GM12875 (cell line): ENCODE measurements at regions not wholly inside any gene's neighbourhood (a gene's known extent, or its start where the extent isn't known, plus 50 kb on each side); places are given as distances from the start of the nearest gene placed in this dataset.

Experiments used
- H3K4me3 ChIP-seq: one replicate; pipeline ENCODE4 v1.5.1; 2011; ENCODE audit warnings: low read depth, low read length, control low read depth
- CTCF ChIP-seq: IDR thresholded peaks from 2 replicates; pipeline ENCODE4 v1.5.1; 2011; ENCODE audit warnings: low read depth, mild to moderate bottlenecking, control low read depth, inconsistent platforms, low read length, moderate library complexity, borderline replicate concordance; ENCODE audit not compliant: insufficient read depth

DNA sequence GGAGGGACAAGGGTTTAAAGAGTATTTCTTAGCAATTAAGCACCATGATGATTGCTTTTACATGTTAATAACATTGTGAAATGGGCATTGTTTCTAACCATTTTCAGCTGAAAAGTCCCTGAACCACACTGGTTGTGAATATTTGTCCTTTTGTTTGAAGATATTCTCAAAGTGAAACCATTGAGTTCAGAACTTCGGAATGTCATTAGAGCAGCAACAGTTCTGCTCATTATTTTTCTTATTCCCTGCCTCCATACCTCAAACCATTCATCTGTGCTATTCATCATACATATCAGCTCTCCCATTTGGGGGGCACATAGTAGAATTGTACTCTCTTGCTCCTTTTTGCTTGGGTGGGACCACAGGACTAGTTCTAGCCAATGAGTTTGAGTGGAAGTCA lies 553.0 kb upstream of the ZNF462 start:
- no peak for TF ChIP-seq CTCF
- no peak overlapping the region for H3K4me3 ChIP-seq

GRCh38 chr9:106310782-106311181 lies 552.2 kb upstream of the ZNF462 start:
- TF ChIP-seq CTCF: no peak
- no peak overlapping the region for H3K4me3 ChIP-seq

GRCh38 chr9:106312906-106313305 lies 550.1 kb upstream of the ZNF462 start:
- TF ChIP-seq CTCF: no peak
- no peak overlapping the region for H3K4me3 ChIP-seq

DNA sequence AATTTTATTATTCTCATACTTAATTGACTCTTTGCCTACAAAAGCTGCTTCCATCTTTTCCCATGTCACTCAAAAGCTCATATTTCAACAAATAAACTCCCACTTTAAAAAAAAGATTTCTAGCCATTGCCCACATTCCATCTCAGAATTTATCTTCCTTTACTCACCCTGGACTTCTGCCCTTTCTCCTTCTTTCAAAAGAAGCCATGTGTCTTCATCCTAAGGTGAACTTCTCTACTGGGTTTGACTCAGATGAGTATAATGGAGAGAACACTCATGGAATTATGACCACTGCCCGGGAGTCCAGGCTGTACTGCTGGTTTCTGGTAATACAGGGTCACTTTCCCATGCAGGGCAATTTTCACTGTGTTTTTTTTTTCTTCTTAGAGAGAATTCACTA lies 548.5 kb upstream of the ZNF462 start:
- TF ChIP-seq CTCF: no peak
- H3K4me3 ChIP-seq: no peak overlapping the region

DNA sequence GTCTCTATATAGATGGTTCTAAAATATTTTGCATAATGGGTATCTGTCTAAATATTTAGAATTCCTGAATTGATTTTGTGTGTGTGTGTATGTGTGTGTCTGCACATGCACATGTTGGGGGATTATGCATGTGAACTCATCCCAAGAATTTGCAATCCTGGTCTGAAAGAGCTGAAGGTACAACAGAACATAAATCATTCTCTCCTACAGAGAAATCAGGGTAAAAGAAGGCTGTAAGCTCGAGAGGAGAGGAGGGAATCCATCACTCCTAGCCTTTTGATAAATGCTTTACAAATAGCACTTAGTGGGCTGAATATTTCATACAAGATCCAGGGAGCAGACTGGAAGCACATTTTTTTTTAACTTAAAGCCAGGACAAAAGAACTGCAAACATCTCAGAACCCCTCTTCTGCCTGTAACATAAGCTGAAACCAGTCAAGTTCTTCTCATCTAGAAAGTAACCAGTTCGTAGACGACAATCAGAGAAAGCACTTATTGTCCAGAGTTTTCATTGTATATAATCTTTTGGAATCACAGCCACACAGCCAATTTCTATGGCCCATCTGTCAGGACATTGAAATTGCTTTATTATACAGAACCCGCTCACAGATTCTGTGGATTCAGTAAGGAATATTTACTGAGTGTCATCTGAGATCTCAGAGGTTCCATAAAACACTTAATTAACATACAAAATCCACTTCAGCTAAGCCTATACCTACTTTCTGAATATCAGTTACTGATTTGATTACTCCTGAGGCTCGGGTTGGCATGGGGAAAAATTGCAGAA lies 541.4 kb upstream of the ZNF462 start:
- TF ChIP-seq CTCF: no peak
- no peak overlapping the region for H3K4me3 ChIP-seq

DNA sequence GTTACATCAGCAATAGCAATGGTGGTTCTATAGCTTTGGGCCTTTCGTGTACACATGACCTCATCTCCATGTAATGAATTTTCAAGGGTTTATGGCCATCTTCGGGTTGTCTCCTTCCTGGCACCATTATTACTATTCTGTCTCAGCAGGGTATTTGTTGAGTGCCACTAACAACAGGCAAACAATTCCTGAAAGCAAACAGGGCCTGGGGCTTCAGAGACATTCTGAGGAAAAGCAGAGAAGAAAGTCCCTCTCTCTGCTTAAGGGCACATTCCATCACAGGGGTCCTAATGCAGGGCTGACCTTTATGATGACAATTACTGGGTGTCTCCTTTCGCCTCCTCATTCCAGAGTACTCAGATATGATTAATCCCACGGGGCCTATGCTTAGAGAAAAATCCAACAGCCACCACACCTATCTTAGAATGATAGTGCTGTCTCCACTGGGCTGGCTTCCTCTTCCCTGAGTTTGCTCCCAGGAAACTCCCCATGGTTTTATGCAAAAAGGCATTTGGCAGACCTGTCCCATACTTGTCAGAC lies 540.2 kb upstream of the ZNF462 start:
- no peak for TF ChIP-seq CTCF
- no peak overlapping the region for H3K4me3 ChIP-seq

GRCh38 chr9:106324053-106324585 lies 538.8 kb upstream of the ZNF462 start:
- no peak for TF ChIP-seq CTCF
- no peak overlapping the region for H3K4me3 ChIP-seq
